ENCODE measurements at regions not wholly inside any gene's neighbourhood (a gene's known extent, or its start where the extent isn't known, plus 50 kb on each side); places are given as distances from the start of the nearest gene placed in this dataset.

DNA sequence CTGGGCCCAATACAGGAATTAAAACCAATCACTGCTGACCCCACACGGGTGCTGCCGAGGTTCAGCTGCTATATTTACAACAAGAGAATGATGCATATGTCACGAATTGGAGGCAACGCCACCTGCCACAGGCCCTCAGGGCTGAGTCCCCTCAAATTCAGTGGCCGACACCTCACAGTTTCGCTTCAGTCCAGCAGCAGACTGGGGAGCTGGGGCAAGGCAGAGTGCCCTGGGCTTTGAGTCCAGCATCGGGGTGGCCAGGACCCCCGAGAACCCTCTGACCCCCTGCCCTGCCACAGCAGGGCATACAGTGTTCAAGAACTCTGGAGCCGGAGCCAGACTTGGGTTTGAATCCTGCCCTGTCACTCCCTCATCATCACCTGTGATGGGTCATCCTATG is 247.2 kb downstream of the CTTN start:
- no peak for TF ChIP-seq EZH2phosphoT487 (IDR thresholded peaks at IDR 0.05)
- TF ChIP-seq, protein P1, sequence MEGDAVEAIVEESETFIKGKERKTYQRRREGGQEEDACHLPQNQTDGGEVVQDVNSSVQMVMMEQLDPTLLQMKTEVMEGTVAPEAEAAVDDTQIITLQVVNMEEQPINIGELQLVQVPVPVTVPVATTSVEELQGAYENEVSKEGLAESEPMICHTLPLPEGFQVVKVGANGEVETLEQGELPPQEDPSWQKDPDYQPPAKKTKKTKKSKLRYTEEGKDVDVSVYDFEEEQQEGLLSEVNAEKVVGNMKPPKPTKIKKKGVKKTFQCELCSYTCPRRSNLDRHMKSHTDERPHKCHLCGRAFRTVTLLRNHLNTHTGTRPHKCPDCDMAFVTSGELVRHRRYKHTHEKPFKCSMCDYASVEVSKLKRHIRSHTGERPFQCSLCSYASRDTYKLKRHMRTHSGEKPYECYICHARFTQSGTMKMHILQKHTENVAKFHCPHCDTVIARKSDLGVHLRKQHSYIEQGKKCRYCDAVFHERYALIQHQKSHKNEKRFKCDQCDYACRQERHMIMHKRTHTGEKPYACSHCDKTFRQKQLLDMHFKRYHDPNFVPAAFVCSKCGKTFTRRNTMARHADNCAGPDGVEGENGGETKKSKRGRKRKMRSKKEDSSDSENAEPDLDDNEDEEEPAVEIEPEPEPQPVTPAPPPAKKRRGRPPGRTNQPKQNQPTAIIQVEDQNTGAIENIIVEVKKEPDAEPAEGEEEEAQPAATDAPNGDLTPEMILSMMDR (IDR thresholded peaks at IDR 0.05) = no peak
- no peak for TF ChIP-seq EZH2 (IDR thresholded peaks at IDR 0.05)

All from neural progenitor cell (in vitro differentiated cells).